ENCODE measurements at regions not wholly inside any gene's neighbourhood (a gene's known extent, or its start where the extent isn't known, plus 50 kb on each side); places are given as distances from the start of the nearest gene placed in this dataset.
"Not testable (repeated sequence)": the region's sequence is repeated elsewhere in the genome, so short reads cannot be mapped to it uniquely, and the experiment has no call there.

DNA sequence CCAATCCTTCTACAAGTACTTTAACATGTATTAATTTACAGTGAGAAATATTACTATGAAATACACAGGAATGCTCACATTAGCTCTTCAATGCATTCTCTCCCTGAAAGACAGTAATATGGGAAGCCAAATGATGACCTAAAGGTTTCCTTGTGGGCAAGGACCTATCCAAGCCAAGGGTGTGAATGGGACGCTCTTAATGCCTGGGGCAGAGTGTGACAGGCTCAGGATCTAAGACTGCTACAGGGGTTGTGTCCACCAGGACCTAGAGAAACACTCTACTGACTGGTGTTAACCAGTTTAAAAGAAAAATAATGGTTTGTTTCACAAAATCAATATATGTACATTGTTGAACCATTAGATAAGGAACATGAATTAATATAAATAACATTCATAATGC is 158.7 kb downstream of the FGF1 start:
- H3K36me3 ChIP-seq (ENCODE audit: control insufficient read depth, insufficient read depth, low read length), result no peaks in the 10 kb centered on the region
- H3K9me3 ChIP-seq (ENCODE audit: control insufficient read depth, low read length), result no peaks in the 10 kb centered on the region
- H3K4me2 ChIP-seq (ENCODE audit: low read length), result no peak overlapping the region
- no peak overlapping the region for H3K4me3 ChIP-seq (ENCODE audit: low read depth, low read length)
- no peak overlapping the region for H3K9ac ChIP-seq
- no peaks in the 10 kb centered on the region for H3K27me3 ChIP-seq (ENCODE audit: control insufficient read depth, insufficient read depth, low read length)
- H2AFZ ChIP-seq, result no peak overlapping the region
- TF ChIP-seq, protein P1, sequence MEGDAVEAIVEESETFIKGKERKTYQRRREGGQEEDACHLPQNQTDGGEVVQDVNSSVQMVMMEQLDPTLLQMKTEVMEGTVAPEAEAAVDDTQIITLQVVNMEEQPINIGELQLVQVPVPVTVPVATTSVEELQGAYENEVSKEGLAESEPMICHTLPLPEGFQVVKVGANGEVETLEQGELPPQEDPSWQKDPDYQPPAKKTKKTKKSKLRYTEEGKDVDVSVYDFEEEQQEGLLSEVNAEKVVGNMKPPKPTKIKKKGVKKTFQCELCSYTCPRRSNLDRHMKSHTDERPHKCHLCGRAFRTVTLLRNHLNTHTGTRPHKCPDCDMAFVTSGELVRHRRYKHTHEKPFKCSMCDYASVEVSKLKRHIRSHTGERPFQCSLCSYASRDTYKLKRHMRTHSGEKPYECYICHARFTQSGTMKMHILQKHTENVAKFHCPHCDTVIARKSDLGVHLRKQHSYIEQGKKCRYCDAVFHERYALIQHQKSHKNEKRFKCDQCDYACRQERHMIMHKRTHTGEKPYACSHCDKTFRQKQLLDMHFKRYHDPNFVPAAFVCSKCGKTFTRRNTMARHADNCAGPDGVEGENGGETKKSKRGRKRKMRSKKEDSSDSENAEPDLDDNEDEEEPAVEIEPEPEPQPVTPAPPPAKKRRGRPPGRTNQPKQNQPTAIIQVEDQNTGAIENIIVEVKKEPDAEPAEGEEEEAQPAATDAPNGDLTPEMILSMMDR (IDR thresholded peaks at IDR 0.05), result no peak
- no peaks in the 10 kb centered on the region for H3K79me2 ChIP-seq
- no peak overlapping the region for H3K27ac ChIP-seq
- H3K4me1 ChIP-seq, result no peaks in the 10 kb centered on the region

DNA sequence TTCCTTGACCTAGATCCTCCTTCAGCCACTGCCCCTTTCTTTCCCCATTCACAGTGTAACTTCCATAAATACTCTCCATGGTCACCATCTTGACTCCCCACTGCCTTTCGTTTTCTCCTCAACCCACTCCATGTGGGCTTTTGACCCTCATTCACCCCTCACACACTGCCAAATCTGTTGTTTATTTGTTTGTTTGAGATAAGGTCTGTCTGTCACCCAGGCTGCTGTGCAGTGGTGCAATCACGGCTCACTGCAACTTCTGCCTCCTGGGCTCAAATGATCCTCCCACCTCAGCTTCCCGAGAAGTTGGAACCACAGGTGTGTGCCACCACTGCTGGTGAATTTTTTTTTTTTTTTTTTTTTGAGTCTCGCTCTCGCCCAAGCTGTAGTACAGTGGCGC is 162.9 kb downstream of the FGF1 start:
- Histone ChIP-seq H3K27ac (no peak overlapping the region), H2AFZ (no peak overlapping the region), H3K9me3 (ENCODE audit: control insufficient read depth, low read length) (no peaks in the 10 kb centered on the region), H3K27me3 (ENCODE audit: control insufficient read depth, insufficient read depth, low read length) (no peaks in the 10 kb centered on the region), H3K36me3 (ENCODE audit: control insufficient read depth, insufficient read depth, low read length) (no peaks in the 10 kb centered on the region), H3K9ac (no peak overlapping the region), H3K4me1 (peaks cover 3% of the 10 kb centered on the region), H3K79me2 (no peaks in the 10 kb centered on the region), H3K4me3 (ENCODE audit: low read depth, low read length) (no peak overlapping the region), H3K4me2 (ENCODE audit: low read length) (no peak overlapping the region)
- TF ChIP-seq, protein P1 (IDR thresholded peaks at IDR 0.05), result no peak

DNA sequence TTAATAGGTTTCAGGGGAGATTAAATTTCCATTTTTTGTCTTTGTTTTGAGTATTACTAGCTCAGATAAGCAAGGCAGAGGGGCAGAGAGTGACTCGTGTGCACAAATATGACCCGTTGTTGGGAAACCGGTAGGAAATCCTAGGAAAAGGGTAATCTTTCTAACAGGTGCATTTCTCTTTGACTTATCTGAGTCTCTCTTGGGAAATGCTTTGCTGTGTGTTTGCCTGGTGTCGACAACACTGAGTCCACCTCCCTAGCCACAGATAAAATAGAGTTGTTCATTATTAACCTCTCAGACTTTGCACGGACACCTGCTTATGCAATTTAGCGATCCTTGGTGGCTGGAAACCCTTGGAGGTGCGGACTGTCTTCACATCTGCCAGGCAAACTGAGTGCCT is 164.2 kb downstream of the FGF1 start:
- Histone ChIP-seq H3K27me3 (ENCODE audit: control insufficient read depth, insufficient read depth, low read length) (no peaks in the 10 kb centered on the region), H3K79me2 (no peaks in the 10 kb centered on the region), H3K4me3 (ENCODE audit: low read depth, low read length) (no peak overlapping the region), H3K9me3 (ENCODE audit: control insufficient read depth, low read length) (no peaks in the 10 kb centered on the region), H3K9ac (no peak overlapping the region), H3K4me2 (ENCODE audit: low read length) (no peak overlapping the region), H3K27ac (no peak overlapping the region), H3K36me3 (ENCODE audit: control insufficient read depth, insufficient read depth, low read length) (no peaks in the 10 kb centered on the region), H2AFZ (peak overlapping the region; percentile 2), H3K4me1 (peaks cover 3% of the 10 kb centered on the region)
- TF ChIP-seq, protein P1 (IDR thresholded peaks at IDR 0.05), result no peak

DNA sequence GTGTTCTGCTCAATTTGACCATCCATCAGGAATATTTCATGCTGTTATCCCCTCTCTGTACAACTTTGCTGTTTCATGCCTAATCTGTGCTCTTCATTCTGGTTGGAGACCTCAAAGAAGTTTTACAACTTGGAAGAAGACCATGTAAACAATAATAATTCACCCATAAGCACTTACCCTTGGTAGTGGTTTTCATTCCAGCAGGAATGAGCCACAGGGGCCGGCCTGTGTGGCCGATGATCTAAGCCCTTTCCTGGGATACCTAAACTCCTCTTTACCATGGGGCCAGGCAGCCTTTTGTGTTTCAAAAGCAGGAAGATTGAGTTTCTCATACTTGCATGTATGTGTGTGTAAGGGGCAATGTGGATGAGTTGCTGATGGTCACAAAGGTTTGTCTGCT is 165.0 kb downstream of the FGF1 start:
- peaks cover 3% of the 10 kb centered on the region for H3K4me1 ChIP-seq
- H3K36me3 ChIP-seq (ENCODE audit: control insufficient read depth, insufficient read depth, low read length), result no peaks in the 10 kb centered on the region
- H3K27ac ChIP-seq, result no peak overlapping the region
- H3K79me2 ChIP-seq, result no peaks in the 10 kb centered on the region
- no peaks in the 10 kb centered on the region for H3K27me3 ChIP-seq (ENCODE audit: control insufficient read depth, insufficient read depth, low read length)
- no peak overlapping the region for H3K4me2 ChIP-seq (ENCODE audit: low read length)
- no peak overlapping the region for H3K4me3 ChIP-seq (ENCODE audit: low read depth, low read length)
- H2AFZ ChIP-seq, result no peak overlapping the region
- no peak overlapping the region for H3K9ac ChIP-seq
- TF ChIP-seq, protein P1 (IDR thresholded peaks at IDR 0.05), result no peak
- H3K9me3 ChIP-seq (ENCODE audit: control insufficient read depth, low read length), result no peaks in the 10 kb centered on the region

DNA sequence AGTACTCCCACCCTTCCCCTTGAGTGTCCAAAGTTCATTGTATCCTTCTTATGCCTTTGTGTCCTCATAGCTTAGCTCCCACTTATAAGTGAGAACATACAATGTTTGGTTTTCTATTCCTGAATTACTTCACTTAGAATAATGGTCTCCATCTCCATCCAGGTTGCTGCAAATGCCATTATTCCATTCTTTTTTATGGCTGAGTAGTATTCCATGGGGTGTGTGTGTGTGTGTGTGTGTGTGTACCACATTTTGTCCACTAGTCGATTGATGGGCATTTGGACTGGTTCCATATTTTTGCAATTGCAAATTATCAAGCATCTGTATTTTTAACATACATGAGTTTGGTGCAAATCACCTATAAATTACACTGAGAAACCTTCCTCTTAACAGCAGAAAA is 166.0 kb downstream of the FGF1 start:
- H2AFZ ChIP-seq; H3K4me3 ChIP-seq (ENCODE audit: low read depth, low read length); H3K9me3 ChIP-seq (ENCODE audit: control insufficient read depth, low read length); H3K9ac ChIP-seq; H3K4me1 ChIP-seq; H3K4me2 ChIP-seq (ENCODE audit: low read length); H3K27me3 ChIP-seq (ENCODE audit: control insufficient read depth, insufficient read depth, low read length); H3K36me3 ChIP-seq (ENCODE audit: control insufficient read depth, insufficient read depth, low read length); H3K79me2 ChIP-seq; H3K27ac ChIP-seq: not testable (repeated sequence)

Data from parathyroid adenoma (tissue), 2 donors.